RWPE1 (cell line): ENCODE measurements at regions not wholly inside any gene's neighbourhood (a gene's known extent, or its start where the extent isn't known, plus 50 kb on each side); places are given as distances from the start of the nearest gene placed in this dataset.

Experiments
- CTCF ChIA-PET: fragments of 350-600 bp; sonication (Branson Sonifier 250); formaldehyde crosslinking; extraction: SDS; loops from one replicate; lab custom pipeline; 2021; lab: Yijun Ruan, JAX
- POLR2A ChIA-PET: fragments of 400-600 bp; formaldehyde crosslinking; extraction: SDS; loops from one replicate; lab custom pipeline; 2020; ENCODE audit warnings: antibody characterized with exemption; ENCODE audit not compliant: low non-redundant PET; lab: Yijun Ruan, JAX
- DNase-seq: peaks from one replicate; pipeline ENCODE4 v3.0.0; 2012; ENCODE audit warnings: low spot score
- H3K27ac ChIP-seq: fragments of 450-650 bp; 2 replicates; pipeline ENCODE4 v1.5.1; 2017
- TF ChIP-seq, protein P1 (sequence below): fragments of 450-650 bp; conservative IDR thresholded peaks from 2 replicates; pipeline ENCODE4 v1.5.1; 2017; ENCODE audit warnings: low read depth, mild to moderate bottlenecking

- DNase-seq, result no peak
- TF ChIP-seq, protein P1, sequence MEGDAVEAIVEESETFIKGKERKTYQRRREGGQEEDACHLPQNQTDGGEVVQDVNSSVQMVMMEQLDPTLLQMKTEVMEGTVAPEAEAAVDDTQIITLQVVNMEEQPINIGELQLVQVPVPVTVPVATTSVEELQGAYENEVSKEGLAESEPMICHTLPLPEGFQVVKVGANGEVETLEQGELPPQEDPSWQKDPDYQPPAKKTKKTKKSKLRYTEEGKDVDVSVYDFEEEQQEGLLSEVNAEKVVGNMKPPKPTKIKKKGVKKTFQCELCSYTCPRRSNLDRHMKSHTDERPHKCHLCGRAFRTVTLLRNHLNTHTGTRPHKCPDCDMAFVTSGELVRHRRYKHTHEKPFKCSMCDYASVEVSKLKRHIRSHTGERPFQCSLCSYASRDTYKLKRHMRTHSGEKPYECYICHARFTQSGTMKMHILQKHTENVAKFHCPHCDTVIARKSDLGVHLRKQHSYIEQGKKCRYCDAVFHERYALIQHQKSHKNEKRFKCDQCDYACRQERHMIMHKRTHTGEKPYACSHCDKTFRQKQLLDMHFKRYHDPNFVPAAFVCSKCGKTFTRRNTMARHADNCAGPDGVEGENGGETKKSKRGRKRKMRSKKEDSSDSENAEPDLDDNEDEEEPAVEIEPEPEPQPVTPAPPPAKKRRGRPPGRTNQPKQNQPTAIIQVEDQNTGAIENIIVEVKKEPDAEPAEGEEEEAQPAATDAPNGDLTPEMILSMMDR, result no peak
- CTCF ChIA-PET, result interaction anchor here (0.6 kb wide), 1 partner anchor 248 kb away, joined by 4 read pairs; no protein-coding TSS in a partner anchor
- no peak overlapping the region for H3K27ac ChIP-seq
- POLR2A ChIA-PET, result no interaction called here
Measured at GRCh38 chr2:126802316-126802715, 96.4 kb upstream of the TEX51 start.

- ChIA-PET POLR2A (no interaction called here), CTCF (interaction anchor here (0.6 kb wide), 1 partner anchor 249 kb away, joined by 4 read pairs; no protein-coding TSS in a partner anchor)
- TF ChIP-seq, protein P1, result no peak
- no peak overlapping the region for H3K27ac ChIP-seq
- no peak for DNase-seq
Measured at GRCh38 chr2:126802774-126803433, 95.8 kb upstream of the TEX51 start.

- no peak overlapping the region for H3K27ac ChIP-seq
- ChIA-PET POLR2A (no interaction called here), CTCF (no interaction called here)
- no peak for DNase-seq
- TF ChIP-seq, protein P1, result no peak
Measured at GRCh38 chr2:126803434-126803775, 95.3 kb upstream of the TEX51 start.

GRCh38 chr2:126804347-126804746 is 94.3 kb upstream of the TEX51 start:
- TF ChIP-seq, protein P1, result no peak
- ChIA-PET CTCF (no interaction called here), POLR2A (no interaction called here)
- DNase-seq, result no peak
- H3K27ac ChIP-seq, result no peak overlapping the region

GRCh38 chr2:126808929-126809328 is 89.8 kb upstream of the TEX51 start:
- DNase-seq, result no peak
- POLR2A ChIA-PET, result no interaction called here
- CTCF ChIA-PET, result interaction anchor here (0.7 kb wide), 1 partner anchor 205 kb away, joined by 4 read pairs; no protein-coding TSS in a partner anchor
- no peak overlapping the region for H3K27ac ChIP-seq
- TF ChIP-seq, protein P1, result no peak

- TF ChIP-seq, protein P1, result no peak
- ChIA-PET CTCF (no interaction called here), POLR2A (no interaction called here)
- no peak for DNase-seq
- no peak overlapping the region for H3K27ac ChIP-seq
Measured at GRCh38 chr2:126809340-126809739, 89.3 kb upstream of the TEX51 start.
